OCI-LY7 (cell line): ENCODE measurements at regions not wholly inside any gene's neighbourhood (a gene's known extent, or its start where the extent isn't known, plus 50 kb on each side); places are given as distances from the start of the nearest gene placed in this dataset.

ENCODE experiments used
- EZH2phosphoT487 ChIP-seq: fragments of 200-600 bp; sonication (generic); IDR thresholded peaks from 2 replicates; pipeline ENCODE4 v1.6.1; 2018; ENCODE audit warnings: low read depth, borderline replicate concordance, mild to moderate bottlenecking, mixed run types, antibody characterized with exemption, low read length, moderate library complexity, mixed read lengths
- TF ChIP-seq, protein P1 (sequence below): fragments of 200-600 bp; sonication (generic); conservative IDR thresholded peaks from 2 replicates; pipeline ENCODE4 v1.5.1; 2014; ENCODE audit warnings: mild to moderate bottlenecking, antibody characterized with exemption, low read length, moderate library complexity, mixed read lengths

GRCh38 chr7:132030883-132031282 is 474.5 kb upstream of the PODXL start:
- TF ChIP-seq, protein P1, sequence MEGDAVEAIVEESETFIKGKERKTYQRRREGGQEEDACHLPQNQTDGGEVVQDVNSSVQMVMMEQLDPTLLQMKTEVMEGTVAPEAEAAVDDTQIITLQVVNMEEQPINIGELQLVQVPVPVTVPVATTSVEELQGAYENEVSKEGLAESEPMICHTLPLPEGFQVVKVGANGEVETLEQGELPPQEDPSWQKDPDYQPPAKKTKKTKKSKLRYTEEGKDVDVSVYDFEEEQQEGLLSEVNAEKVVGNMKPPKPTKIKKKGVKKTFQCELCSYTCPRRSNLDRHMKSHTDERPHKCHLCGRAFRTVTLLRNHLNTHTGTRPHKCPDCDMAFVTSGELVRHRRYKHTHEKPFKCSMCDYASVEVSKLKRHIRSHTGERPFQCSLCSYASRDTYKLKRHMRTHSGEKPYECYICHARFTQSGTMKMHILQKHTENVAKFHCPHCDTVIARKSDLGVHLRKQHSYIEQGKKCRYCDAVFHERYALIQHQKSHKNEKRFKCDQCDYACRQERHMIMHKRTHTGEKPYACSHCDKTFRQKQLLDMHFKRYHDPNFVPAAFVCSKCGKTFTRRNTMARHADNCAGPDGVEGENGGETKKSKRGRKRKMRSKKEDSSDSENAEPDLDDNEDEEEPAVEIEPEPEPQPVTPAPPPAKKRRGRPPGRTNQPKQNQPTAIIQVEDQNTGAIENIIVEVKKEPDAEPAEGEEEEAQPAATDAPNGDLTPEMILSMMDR: no peak
- TF ChIP-seq EZH2phosphoT487: no peak
